Transverse colon (tissue), 4 donors: ENCODE measurements at regions not wholly inside any gene's neighbourhood (a gene's known extent, or its start where the extent isn't known, plus 50 kb on each side); places are given as distances from the start of the nearest gene placed in this dataset.

ENCODE experiments used
- DNase-seq: peaks from one replicate; pipeline ENCODE4 v3.0.0-alpha.2; 2019
- H3K27ac ChIP-seq, 4 donors: fragments of 200-600 bp; sonication (generic); 2 replicates each; pipeline ENCODE4 v1.5.1; 2016 to 2018; ENCODE audit warnings: inconsistent platforms in 4 of 4
- H3K27me3 ChIP-seq: fragments of 200-600 bp; sonication (generic); 2 replicates; pipeline ENCODE4 v1.5.1; 2017; ENCODE audit warnings: inconsistent platforms
- H3K36me3 ChIP-seq, 4 donors: fragments of 200-600 bp; sonication (generic); 2 replicates each; pipeline ENCODE4 v1.5.1; 2017 to 2019; ENCODE audit warnings: inconsistent platforms in 4 of 4
- H3K4me1 ChIP-seq, 4 donors: fragments of 200-600 bp; sonication (generic); 2 replicates each; pipeline ENCODE4 v1.5.1; 2017 to 2020; ENCODE audit warnings: inconsistent platforms in 4 of 4
- H3K4me3 ChIP-seq, 4 donors: fragments of 200-600 bp; sonication (generic); 1 replicate in 1 of 4; 2 replicates in 3 of 4; pipeline versions ENCODE4 v1.5.1 to v1.6.1; 2017 to 2019; ENCODE audit warnings: inconsistent platforms in 4 of 4
- H3K9me3 ChIP-seq, 2 donors: fragments of 200-600 bp; sonication (generic); 2 replicates each; pipeline ENCODE4 v1.5.1; 2017 to 2019; ENCODE audit warnings: inconsistent platforms in 2 of 2
- EP300 ChIP-seq: sonication (generic); formaldehyde crosslinking; IDR thresholded peaks from one replicate; pipeline ENCODE4 v1.6.1; 2017; ENCODE audit warnings: antibody characterized with exemption, low read depth
- POLR2A ChIP-seq: fragments of 450-650 bp; IDR thresholded peaks from one replicate; pipeline ENCODE4 v1.6.1; 2016; ENCODE audit warnings: antibody characterized with exemption, mild to moderate bottlenecking, moderate library complexity
- POLR2AphosphoS5 ChIP-seq, 3 donors: sonication (generic); formaldehyde crosslinking; IDR thresholded peaks; one replicate each; pipeline ENCODE4 v1.6.1; 2016; ENCODE audit warnings: antibody characterized with exemption in 3 of 3
- WGBS, 2 donors: methylation state at CpG; one replicate each; pipeline ENCODE4 v1.1.5; 2018; ENCODE audit warnings: low coverage in 1 of 2; 5-methylcytosine and 5-hydroxymethylcytosine counted together
- in situ Hi-C, 4 donors: fragments of 200-750 bp; cut with MboI; loops; one replicate each; pipeline versions ENCODE4 v1.15.0 to v1.15.1; 2017; ENCODE audit warnings: low sequenced_read_pairs in 3 of 4, low pct_ligation_motif_present in 1 of 4, low pct_unique_long_range_greater_than_20kb in 1 of 4
- intact Hi-C: fragments of 100-400 bp; cut with DNase I; formaldehyde crosslinking; loops from one replicate; pipeline ENCODE4 v1.15.1; 2023; ENCODE audit warnings: low total_unique reads
- TF ChIP-seq, protein P1 (sequence below), 5 experiments: fragments of 200-600 bp in 3 of 5; fragments of 450-650 bp in 2 of 5; sonication (generic) in 3 of 5; IDR thresholded peaks; 1 replicate in 2 of 5; 2 replicates in 3 of 5; pipeline ENCODE4 v1.5.1; 2016 to 2017; ENCODE audit warnings: antibody characterized with exemption in 5 of 5, inconsistent platforms in 3 of 5, mild to moderate bottlenecking in 2 of 5, moderate library complexity in 1 of 5

DNA sequence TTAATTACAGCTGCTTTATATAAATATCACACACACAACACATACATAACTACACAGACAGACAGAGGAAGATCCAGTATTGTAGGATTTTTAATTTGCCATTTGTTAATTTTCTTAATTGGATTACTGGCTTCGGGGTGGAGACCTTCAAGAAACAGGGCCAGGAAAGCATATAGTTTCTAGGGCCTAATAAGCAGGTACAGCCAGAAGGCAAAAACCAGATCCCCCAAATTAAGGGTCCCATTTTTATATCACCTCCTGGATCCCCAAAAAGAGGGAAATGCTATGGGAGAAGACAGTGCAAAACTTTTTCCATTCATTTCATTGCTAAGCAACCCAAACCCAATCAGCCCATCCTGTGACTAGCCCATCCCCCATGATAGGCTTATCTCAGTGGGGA is 373.3 kb upstream of the FAM174A start:
- Histone ChIP-seq H3K36me3 (no peaks in the 10 kb centered on the region), H3K27me3 (no peaks in the 10 kb centered on the region), H3K27ac (no peak overlapping the region), H3K9me3 (no peaks in the 10 kb centered on the region), H3K4me1 (no peaks in the 10 kb centered on the region), H3K4me3 (no peak overlapping the region)
- intact Hi-C loops (no loop called here), in situ Hi-C loops (no loop called here)
- TF ChIP-seq POLR2A, result no peak
- 79 to 89% methylated on average over 1 of the region's 1 CpG for WGBS, 2 donors
- DNase-seq, result no peak

DNA sequence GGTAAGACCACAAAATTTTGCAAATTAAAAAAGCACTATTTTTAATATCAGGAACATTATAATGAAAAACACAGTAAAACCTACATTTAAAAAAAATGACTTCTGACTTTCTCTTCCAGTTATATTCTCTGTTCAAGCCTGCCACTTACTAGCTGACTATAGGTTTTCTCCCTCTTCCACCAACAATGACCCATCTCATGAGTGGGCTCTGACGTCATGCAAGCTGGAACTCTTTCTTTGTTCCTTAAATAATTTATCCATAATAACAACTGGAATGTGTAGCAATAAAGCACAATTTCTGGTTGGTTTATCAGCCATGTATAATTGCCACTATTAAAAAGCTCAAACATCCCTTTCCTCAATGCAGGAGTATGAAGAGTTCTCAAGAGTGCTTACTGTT is 378.1 kb upstream of the FAM174A start:
- TF ChIP-seq, protein P1, sequence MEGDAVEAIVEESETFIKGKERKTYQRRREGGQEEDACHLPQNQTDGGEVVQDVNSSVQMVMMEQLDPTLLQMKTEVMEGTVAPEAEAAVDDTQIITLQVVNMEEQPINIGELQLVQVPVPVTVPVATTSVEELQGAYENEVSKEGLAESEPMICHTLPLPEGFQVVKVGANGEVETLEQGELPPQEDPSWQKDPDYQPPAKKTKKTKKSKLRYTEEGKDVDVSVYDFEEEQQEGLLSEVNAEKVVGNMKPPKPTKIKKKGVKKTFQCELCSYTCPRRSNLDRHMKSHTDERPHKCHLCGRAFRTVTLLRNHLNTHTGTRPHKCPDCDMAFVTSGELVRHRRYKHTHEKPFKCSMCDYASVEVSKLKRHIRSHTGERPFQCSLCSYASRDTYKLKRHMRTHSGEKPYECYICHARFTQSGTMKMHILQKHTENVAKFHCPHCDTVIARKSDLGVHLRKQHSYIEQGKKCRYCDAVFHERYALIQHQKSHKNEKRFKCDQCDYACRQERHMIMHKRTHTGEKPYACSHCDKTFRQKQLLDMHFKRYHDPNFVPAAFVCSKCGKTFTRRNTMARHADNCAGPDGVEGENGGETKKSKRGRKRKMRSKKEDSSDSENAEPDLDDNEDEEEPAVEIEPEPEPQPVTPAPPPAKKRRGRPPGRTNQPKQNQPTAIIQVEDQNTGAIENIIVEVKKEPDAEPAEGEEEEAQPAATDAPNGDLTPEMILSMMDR (IDR thresholded peaks at IDR 0.05), result no peak
- TF ChIP-seq EP300 (no peak), POLR2A (no peak), POLR2AphosphoS5 (IDR thresholded peaks at IDR 0.05) (no peak)
- no peaks in the 10 kb centered on the region for H3K4me1 ChIP-seq
- in situ Hi-C loops, result no loop called here
- H3K9me3 ChIP-seq, result no peaks in the 10 kb centered on the region
- no peak for DNase-seq
- intact Hi-C loops, result no loop called here
- no peaks in the 10 kb centered on the region for H3K36me3 ChIP-seq
- no peak overlapping the region for H3K27ac ChIP-seq
- no peak overlapping the region for H3K4me3 ChIP-seq
- 73 to 86% methylated on average over 1 of the region's 1 CpG for WGBS, 2 donors
- H3K27me3 ChIP-seq, result no peaks in the 10 kb centered on the region

DNA sequence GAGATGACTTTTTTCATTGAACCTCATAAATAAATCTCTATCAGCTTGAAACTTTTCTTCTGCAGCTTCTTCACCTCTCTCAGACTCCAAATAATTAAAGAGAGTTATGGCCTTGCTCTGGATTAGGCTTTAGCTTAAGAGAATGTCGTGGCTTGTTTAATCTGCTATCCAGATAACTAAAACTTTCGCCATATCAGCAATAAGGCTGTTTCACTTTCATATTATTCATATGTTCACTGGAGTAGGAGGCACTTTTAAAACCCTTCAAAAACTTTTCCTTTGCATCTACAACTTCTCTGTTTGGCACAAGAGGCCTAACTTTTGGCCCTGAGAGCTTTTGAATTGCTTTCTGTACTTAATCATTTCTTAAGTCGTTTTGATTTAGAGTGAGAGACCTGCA is 386.9 kb upstream of the FAM174A start:
- intact Hi-C loops (no loop called here), in situ Hi-C loops (no loop called here)
- Histone ChIP-seq H3K9me3 (no peaks in the 10 kb centered on the region), H3K27me3 (no peaks in the 10 kb centered on the region), H3K36me3 (no peaks in the 10 kb centered on the region), H3K4me1 (no peaks in the 10 kb centered on the region), H3K27ac (no peak overlapping the region), H3K4me3 (no peak overlapping the region)
- no peak for TF ChIP-seq EP300
- TF ChIP-seq, protein P1 (IDR thresholded peaks at IDR 0.05), result no peak
- no peak for TF ChIP-seq POLR2A
- no peak for TF ChIP-seq POLR2AphosphoS5 (IDR thresholded peaks at IDR 0.05)
- no peak for DNase-seq
- WGBS, 2 donors, result 62 to 74% methylated on average over 3 of the region's 3 CpGs

DNA sequence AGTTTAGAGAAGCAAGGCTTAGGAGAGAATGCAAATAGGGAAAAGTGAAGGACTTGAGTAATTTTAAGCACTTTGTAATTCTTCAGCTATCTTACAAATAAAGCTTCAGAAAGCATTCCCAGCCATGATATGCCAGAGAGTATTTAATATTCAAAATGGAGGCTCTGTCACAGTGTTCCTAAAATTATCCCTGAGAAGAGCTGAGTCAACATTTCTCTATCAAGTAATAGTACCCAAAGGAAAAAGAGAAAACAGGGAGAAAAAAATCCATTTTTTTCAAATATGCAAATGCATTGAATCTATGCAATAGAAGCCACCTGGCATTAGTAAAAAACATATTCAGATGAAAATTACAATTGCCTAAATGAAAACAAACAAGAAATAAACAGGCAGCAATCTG is 392.6 kb upstream of the FAM174A start:
- in situ Hi-C loops, result no loop called here
- H3K9me3 ChIP-seq, result no peaks in the 10 kb centered on the region
- no peaks in the 10 kb centered on the region for H3K4me1 ChIP-seq
- no peaks in the 10 kb centered on the region for H3K27me3 ChIP-seq
- H3K27ac ChIP-seq, result no peak overlapping the region
- no peak overlapping the region for H3K4me3 ChIP-seq
- no peak for DNase-seq
- intact Hi-C loops, result no loop called here
- H3K36me3 ChIP-seq, result no peaks in the 10 kb centered on the region
- no peak for TF ChIP-seq POLR2A
- TF ChIP-seq, protein P1 (IDR thresholded peaks at IDR 0.05), result no peak
- TF ChIP-seq POLR2AphosphoS5 (IDR thresholded peaks at IDR 0.05), result no peak

DNA sequence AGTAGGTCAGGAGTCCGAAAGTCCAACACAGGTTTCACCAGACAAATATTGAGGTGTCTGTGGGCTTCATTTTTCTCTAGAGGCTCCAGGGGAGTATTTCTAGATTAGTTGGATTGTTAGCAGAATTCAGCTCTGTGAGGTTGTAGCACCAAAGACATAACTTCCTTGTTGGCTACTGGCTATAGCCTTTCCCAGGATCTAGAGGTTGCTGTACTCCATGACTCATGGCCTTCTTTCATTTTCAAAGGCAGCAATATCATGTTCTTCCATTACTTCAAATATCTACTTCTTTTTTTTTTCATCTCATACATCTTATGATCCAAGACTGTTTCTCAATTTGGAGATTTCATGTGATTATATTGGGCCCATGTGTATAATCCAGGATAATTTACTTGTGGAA is 404.0 kb upstream of the FAM174A start:
- Histone ChIP-seq H3K4me1 (no peaks in the 10 kb centered on the region), H3K27me3 (no peaks in the 10 kb centered on the region), H3K27ac (no peak overlapping the region), H3K36me3 (no peaks in the 10 kb centered on the region), H3K4me3 (no peak overlapping the region), H3K9me3 (no peaks in the 10 kb centered on the region)
- no peak for DNase-seq
- intact Hi-C loops (no loop called here), in situ Hi-C loops (no loop called here)
- 84 to 100% methylated on average over 1 of the region's 1 CpG for whole genome bisulfite sequencing, 2 donors
- TF ChIP-seq, protein P1 (IDR thresholded peaks at IDR 0.05), result no peak
- TF ChIP-seq POLR2AphosphoS5 (IDR thresholded peaks at IDR 0.05) (no peak), POLR2A (no peak), EP300 (no peak)
